OCI-LY1 (cell line): ENCODE measurements at regions not wholly inside any gene's neighbourhood (a gene's known extent, or its start where the extent isn't known, plus 50 kb on each side); places are given as distances from the start of the nearest gene placed in this dataset.

Experiments used
- H2AFZ ChIP-seq: fragments of 200-600 bp; sonication (generic), shearing (Covaris generic); 2 replicates; pipeline ENCODE4 v1.6.0; 2014; ENCODE audit warnings: antibody characterized with exemption, mild to moderate bottlenecking, low read length
- H3F3A ChIP-seq: fragments of 200-600 bp; sonication (generic), shearing (Covaris generic); 2 replicates; pipeline ENCODE4 v1.6.0; 2014; ENCODE audit warnings: mild to moderate bottlenecking, antibody characterized with exemption, low read length, moderate library complexity; ENCODE audit not compliant: insufficient read depth
- H3K27ac ChIP-seq: fragments of 200-600 bp; sonication (generic); 2 replicates; pipeline ENCODE4 v1.5.1; 2014; ENCODE audit warnings: low read length, mixed run types, mild to moderate bottlenecking, low read depth; ENCODE audit not compliant: poor library complexity, severe bottlenecking
- H3K27me3 ChIP-seq: fragments of 200-600 bp; sonication (generic); 2 replicates; pipeline ENCODE4 v1.6.0; 2014; ENCODE audit warnings: antibody characterized with exemption, mild to moderate bottlenecking, low read length, moderate library complexity; ENCODE audit not compliant: insufficient read depth
- H3K36me3 ChIP-seq: fragments of 200-600 bp; sonication (generic); 2 replicates; pipeline ENCODE4 v1.6.1; 2014; ENCODE audit warnings: mild to moderate bottlenecking, antibody characterized with exemption, low read length, moderate library complexity, mixed read lengths; ENCODE audit not compliant: insufficient read depth
- H3K4me1 ChIP-seq: fragments of 200-600 bp; sonication (generic); 2 replicates; pipeline ENCODE4 v1.5.1; 2014; ENCODE audit warnings: mild to moderate bottlenecking, low read length, moderate library complexity; ENCODE audit not compliant: insufficient read depth, severe bottlenecking
- H3K4me2 ChIP-seq: fragments of 200-600 bp; sonication (generic), shearing (Covaris generic); 2 replicates; pipeline ENCODE4 v1.6.1; 2014; ENCODE audit warnings: low read length
- H3K4me3 ChIP-seq: fragments of 200-600 bp; sonication (generic); 2 replicates; pipeline ENCODE4 v1.5.1; 2014; ENCODE audit warnings: low read length, low read depth, mild to moderate bottlenecking, mixed read lengths; ENCODE audit not compliant: poor library complexity, severe bottlenecking
- H3K79me2 ChIP-seq: fragments of 200-600 bp; shearing (Covaris generic); 2 replicates; pipeline ENCODE4 v1.6.1; 2016; ENCODE audit warnings: mixed run types, low read length, mixed read lengths; ENCODE audit not compliant: insufficient read depth
- H3K9ac ChIP-seq: fragments of 200-600 bp; sonication (generic), shearing (Covaris generic); 2 replicates; pipeline ENCODE4 v1.6.1; 2014; ENCODE audit warnings: mild to moderate bottlenecking, low read length, mixed read lengths
- H3K9me2 ChIP-seq: fragments of 200-600 bp; sonication (generic), shearing (Covaris generic); 2 replicates; pipeline ENCODE4 v1.6.1; 2014; ENCODE audit warnings: low read depth, mild to moderate bottlenecking, low read length, mixed read lengths
- H3K9me3 ChIP-seq: fragments of 200-600 bp; shearing (Covaris generic); 2 replicates; pipeline ENCODE4 v1.6.1; 2014; ENCODE audit warnings: low read length, mixed read lengths
- H4K20me1 ChIP-seq: fragments of 200-600 bp; sonication (generic), shearing (Covaris generic); 2 replicates; pipeline ENCODE4 v1.6.0; 2016; ENCODE audit warnings: mild to moderate bottlenecking, low read length; ENCODE audit not compliant: insufficient read depth
- EZH2 ChIP-seq: fragments of 200-600 bp; sonication (generic), shearing (Covaris generic); IDR thresholded peaks from 2 replicates; pipeline ENCODE4 v1.8.0; 2017; ENCODE audit warnings: borderline replicate concordance, mixed run types, mild to moderate bottlenecking, antibody characterized with exemption, low read length, moderate library complexity, mixed read lengths
- TF ChIP-seq, protein P1 (sequence below): fragments of 200-600 bp; sonication (generic), shearing (Covaris generic); IDR thresholded peaks from 2 replicates; pipeline ENCODE4 v1.5.1; 2017; ENCODE audit warnings: mild to moderate bottlenecking, antibody characterized with exemption, low read length, moderate library complexity, mixed read lengths

DNA sequence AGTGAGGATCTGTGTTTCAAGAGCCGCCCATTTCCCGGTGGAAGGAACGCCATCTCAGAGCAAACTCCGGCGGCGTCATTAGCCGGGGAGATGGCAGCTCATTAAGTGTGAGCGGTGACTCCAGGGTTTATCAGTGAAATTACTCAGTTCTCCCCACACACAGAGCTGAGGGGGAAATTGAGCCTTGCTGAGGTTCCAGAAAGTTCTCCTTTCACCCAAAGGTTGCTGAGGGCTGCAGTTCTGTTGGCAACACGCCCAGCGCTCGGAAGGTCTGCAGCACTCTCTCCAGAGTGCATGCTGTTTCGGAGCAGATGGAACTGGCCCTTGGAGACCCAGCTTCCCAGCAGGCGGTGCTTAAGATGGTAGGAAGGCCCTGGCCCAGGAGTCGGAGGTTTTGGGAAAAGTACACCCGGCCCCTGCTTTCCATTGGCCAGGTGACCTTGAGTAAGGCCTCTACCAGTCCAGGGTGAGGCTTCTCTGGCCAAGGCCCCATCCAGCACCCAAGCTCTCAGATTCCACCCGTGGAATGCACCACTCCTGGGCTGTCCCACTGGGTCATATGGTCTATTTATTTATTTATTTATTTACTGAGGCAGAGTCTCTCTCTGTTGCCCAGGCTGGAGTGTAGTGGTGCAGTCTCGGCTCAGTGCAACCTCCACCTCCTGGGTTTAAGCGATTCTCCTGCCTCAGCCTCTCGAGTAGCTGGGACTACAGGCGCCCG lies 167.7 kb upstream of the CIBAR2 start:
- TF ChIP-seq, protein P1, sequence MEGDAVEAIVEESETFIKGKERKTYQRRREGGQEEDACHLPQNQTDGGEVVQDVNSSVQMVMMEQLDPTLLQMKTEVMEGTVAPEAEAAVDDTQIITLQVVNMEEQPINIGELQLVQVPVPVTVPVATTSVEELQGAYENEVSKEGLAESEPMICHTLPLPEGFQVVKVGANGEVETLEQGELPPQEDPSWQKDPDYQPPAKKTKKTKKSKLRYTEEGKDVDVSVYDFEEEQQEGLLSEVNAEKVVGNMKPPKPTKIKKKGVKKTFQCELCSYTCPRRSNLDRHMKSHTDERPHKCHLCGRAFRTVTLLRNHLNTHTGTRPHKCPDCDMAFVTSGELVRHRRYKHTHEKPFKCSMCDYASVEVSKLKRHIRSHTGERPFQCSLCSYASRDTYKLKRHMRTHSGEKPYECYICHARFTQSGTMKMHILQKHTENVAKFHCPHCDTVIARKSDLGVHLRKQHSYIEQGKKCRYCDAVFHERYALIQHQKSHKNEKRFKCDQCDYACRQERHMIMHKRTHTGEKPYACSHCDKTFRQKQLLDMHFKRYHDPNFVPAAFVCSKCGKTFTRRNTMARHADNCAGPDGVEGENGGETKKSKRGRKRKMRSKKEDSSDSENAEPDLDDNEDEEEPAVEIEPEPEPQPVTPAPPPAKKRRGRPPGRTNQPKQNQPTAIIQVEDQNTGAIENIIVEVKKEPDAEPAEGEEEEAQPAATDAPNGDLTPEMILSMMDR: no peak
- TF ChIP-seq EZH2: no peak
- Histone ChIP-seq H3K4me2 (no peak overlapping the region), H3F3A (no peaks in the 10 kb centered on the region), H3K36me3 (no peaks in the 10 kb centered on the region), H4K20me1 (no peaks in the 10 kb centered on the region), H3K9ac (no peak overlapping the region), H3K79me2 (no peaks in the 10 kb centered on the region), H3K27ac (no peak overlapping the region), H3K9me2 (no peaks in the 10 kb centered on the region), H3K27me3 (peaks cover 6% of the 10 kb centered on the region), H3K4me1 (no peaks in the 10 kb centered on the region), H3K9me3 (no peaks in the 10 kb centered on the region), H2AFZ (no peak overlapping the region), H3K4me3 (no peak overlapping the region)

DNA sequence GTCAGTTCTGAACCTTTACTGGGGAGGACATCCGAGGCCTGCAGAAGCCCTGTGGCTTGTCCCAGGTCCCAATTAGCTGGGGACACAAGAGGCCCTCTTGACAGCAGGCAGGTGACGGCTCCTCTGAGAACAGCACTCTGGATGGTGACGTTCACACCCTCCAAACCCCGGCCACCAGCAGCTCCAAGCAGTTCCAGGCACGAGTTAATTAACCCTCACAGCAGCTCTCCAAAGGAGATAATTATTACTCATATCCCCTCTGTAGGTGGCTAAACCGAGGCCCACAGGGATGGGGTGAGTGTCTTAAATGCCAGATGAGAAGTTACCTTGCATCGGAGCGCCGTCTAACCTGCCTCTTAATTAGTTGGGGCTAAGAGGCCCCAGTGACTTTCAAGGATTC lies 168.9 kb upstream of the CIBAR2 start:
- no peak for TF ChIP-seq EZH2
- TF ChIP-seq, protein P1: no peak
- H3K9ac ChIP-seq: no peak overlapping the region

DNA sequence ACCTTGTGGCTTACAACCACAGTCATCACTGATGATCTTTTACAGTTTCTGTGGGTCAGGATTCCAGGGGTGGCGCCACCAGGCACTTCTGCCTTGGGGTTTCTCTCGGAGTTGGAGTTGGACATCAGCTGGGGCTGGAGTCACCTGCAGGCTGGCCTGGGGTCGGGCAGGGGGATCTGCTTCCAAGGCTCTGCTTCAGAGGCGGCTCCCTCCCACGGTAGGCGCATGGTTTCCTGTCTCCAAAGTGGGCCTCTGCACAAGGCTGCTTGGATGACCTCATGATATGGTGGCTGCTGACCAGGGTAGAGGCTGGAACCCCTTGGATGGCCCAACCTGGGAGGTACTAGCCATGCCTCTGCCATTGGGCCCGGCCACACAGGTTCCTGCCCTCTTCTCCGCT lies 170.6 kb upstream of the CIBAR2 start:
- H3K9ac ChIP-seq: no peak overlapping the region
- no peaks in the 10 kb centered on the region for H3F3A ChIP-seq
- no peak for TF ChIP-seq EZH2
- TF ChIP-seq, protein P1: no peak
- H3K4me1 ChIP-seq: no peaks in the 10 kb centered on the region
- no peaks in the 10 kb centered on the region for H3K9me3 ChIP-seq
- H3K9me2 ChIP-seq: no peaks in the 10 kb centered on the region
- H3K36me3 ChIP-seq: no peaks in the 10 kb centered on the region
- H3K27me3 ChIP-seq: peaks cover under 1% of the 10 kb centered on the region
- H3K4me2 ChIP-seq: no peak overlapping the region
- H3K4me3 ChIP-seq: no peak overlapping the region
- no peaks in the 10 kb centered on the region for H3K79me2 ChIP-seq
- no peak overlapping the region for H3K27ac ChIP-seq
- H4K20me1 ChIP-seq: no peaks in the 10 kb centered on the region
- H2AFZ ChIP-seq: no peak overlapping the region

More for the DNA sequence above, 168.9 kb upstream of the CIBAR2 start:
- Histone ChIP-seq H3K4me3 (no peak overlapping the region), H3F3A (no peaks in the 10 kb centered on the region), H3K9me2 (no peaks in the 10 kb centered on the region), H3K27ac (no peak overlapping the region), H3K9me3 (no peaks in the 10 kb centered on the region), H3K36me3 (no peaks in the 10 kb centered on the region), H4K20me1 (no peaks in the 10 kb centered on the region), H2AFZ (no peak overlapping the region), H3K27me3 (peaks cover 4% of the 10 kb centered on the region), H3K4me1 (no peaks in the 10 kb centered on the region), H3K4me2 (no peak overlapping the region), H3K79me2 (no peaks in the 10 kb centered on the region)
